ENCODE measurements at regions not wholly inside any gene's neighbourhood (a gene's known extent, or its start where the extent isn't known, plus 50 kb on each side); places are given as distances from the start of the nearest gene placed in this dataset.
A peak's percentile ranks its signal among the peaks of the same experiment; 100 is the strongest.

GRCh38 chr13:26979334-26979733 is 192.3 kb downstream of the USP12 start:
- Histone ChIP-seq H3K4me3 (ENCODE audit: low read length) (no peak overlapping the region), H3K4me1 (ENCODE audit: control insufficient read depth, insufficient read depth, low read length) (peaks cover 14% of the 10 kb centered on the region), H3K27ac (ENCODE audit: low read depth, low read length) (no peak overlapping the region), H3K9me3 (ENCODE audit: control insufficient read depth, low read length) (no peaks in the 10 kb centered on the region), H3K27me3 (ENCODE audit: control insufficient read depth, insufficient read depth, low read length, poor library complexity, severe bottlenecking) (no peaks in the 10 kb centered on the region), H3K36me3 (ENCODE audit: control insufficient read depth, insufficient read depth, low read length) (no peaks in the 10 kb centered on the region), H3K9ac (ENCODE audit: extremely low read depth, low read length, poor library complexity, severe bottlenecking) (no peak overlapping the region)
- H3K4me3 Mint-ChIP-seq: no peak overlapping the region
- peaks cover 4% of the 10 kb centered on the region for H3K27me3 Mint-ChIP-seq (ENCODE audit: insufficient read depth)
- no peaks in the 10 kb centered on the region for H3K36me3 Mint-ChIP-seq (ENCODE audit: low read depth)
- DNase-seq: no peak
- H3K9me3 Mint-ChIP-seq: no peaks in the 10 kb centered on the region
- no peak for TF ChIP-seq CTCF (conservative IDR thresholded peaks at IDR 0.05)
- peaks cover 38% of the 10 kb centered on the region for H3K4me1 Mint-ChIP-seq
- 95 to 97% methylated on average over 8 of the region's 8 CpGs for WGBS, 2 experiments (ENCODE audit: insufficient coverage in 1 of 2, insufficient read length in 1 of 2)
- H3K27ac Mint-ChIP-seq: no peak overlapping the region

- H3K9me3 ChIP-seq (ENCODE audit: control insufficient read depth, low read length): no peaks in the 10 kb centered on the region
- Mint-ChIP-seq H3K27me3 (ENCODE audit: insufficient read depth) (peaks cover 4% of the 10 kb centered on the region), H3K9me3 (no peaks in the 10 kb centered on the region), H3K4me1 (peaks cover 44% of the 10 kb centered on the region), H3K4me3 (no peak overlapping the region), H3K36me3 (ENCODE audit: low read depth) (no peaks in the 10 kb centered on the region), H3K27ac (peak overlapping the region; percentile 48)
- H3K27ac ChIP-seq (ENCODE audit: low read depth, low read length): no peak overlapping the region
- H3K36me3 ChIP-seq (ENCODE audit: control insufficient read depth, insufficient read depth, low read length): no peaks in the 10 kb centered on the region
- DNase-seq: peak; percentile 92
- H3K27me3 ChIP-seq (ENCODE audit: control insufficient read depth, insufficient read depth, low read length, poor library complexity, severe bottlenecking): no peaks in the 10 kb centered on the region
- no peak for TF ChIP-seq CTCF (conservative IDR thresholded peaks at IDR 0.05)
- no peak overlapping the region for H3K9ac ChIP-seq (ENCODE audit: extremely low read depth, low read length, poor library complexity, severe bottlenecking)
- H3K4me1 ChIP-seq (ENCODE audit: control insufficient read depth, insufficient read depth, low read length): peaks cover 17% of the 10 kb centered on the region
- H3K4me3 ChIP-seq (ENCODE audit: low read length): no peak overlapping the region
- WGBS, 2 experiments (ENCODE audit: insufficient coverage in 1 of 2, insufficient read length in 1 of 2): 55 to 58% methylated on average over 9 to 12 of the region's 12 CpGs
Measured at GRCh38 chr13:26978081-26978860, 193.3 kb downstream of the USP12 start.

GRCh38 chr13:26977541-26977940 is 194.1 kb downstream of the USP12 start:
- no peak for DNase-seq
- Histone ChIP-seq H3K27ac (ENCODE audit: low read depth, low read length) (no peak overlapping the region), H3K9me3 (ENCODE audit: control insufficient read depth, low read length) (no peaks in the 10 kb centered on the region), H3K9ac (ENCODE audit: extremely low read depth, low read length, poor library complexity, severe bottlenecking) (no peak overlapping the region), H3K4me1 (ENCODE audit: control insufficient read depth, insufficient read depth, low read length) (peaks cover 17% of the 10 kb centered on the region), H3K4me3 (ENCODE audit: low read length) (no peak overlapping the region), H3K27me3 (ENCODE audit: control insufficient read depth, insufficient read depth, low read length, poor library complexity, severe bottlenecking) (no peaks in the 10 kb centered on the region), H3K36me3 (ENCODE audit: control insufficient read depth, insufficient read depth, low read length) (no peaks in the 10 kb centered on the region)
- no peak for TF ChIP-seq CTCF (conservative IDR thresholded peaks at IDR 0.05)
- H3K4me1 Mint-ChIP-seq: peaks cover 40% of the 10 kb centered on the region
- H3K27ac Mint-ChIP-seq: no peak overlapping the region
- WGBS, 2 experiments (ENCODE audit: insufficient coverage in 1 of 2, insufficient read length in 1 of 2): 83 to 87% methylated on average over 11 of the region's 11 CpGs
- no peaks in the 10 kb centered on the region for H3K36me3 Mint-ChIP-seq (ENCODE audit: low read depth)
- no peaks in the 10 kb centered on the region for H3K9me3 Mint-ChIP-seq
- no peak overlapping the region for H3K4me3 Mint-ChIP-seq
- H3K27me3 Mint-ChIP-seq (ENCODE audit: insufficient read depth): peaks cover 4% of the 10 kb centered on the region
